Esophagus squamous epithelium (tissue), 5 donors: ENCODE measurements at regions not wholly inside any gene's neighbourhood (a gene's known extent, or its start where the extent isn't known, plus 50 kb on each side); places are given as distances from the start of the nearest gene placed in this dataset.

ENCODE experiments used
- DNase-seq: peaks from one replicate; lab custom pipeline; 2025; lab: John Stamatoyannopoulos, UW
- H3K27ac ChIP-seq, 4 donors: fragments of 200-600 bp; sonication (generic); one replicate each; pipeline ENCODE4 v1.5.1; 2016 to 2019; ENCODE audit warnings: mild to moderate bottlenecking in 1 of 4
- H3K27me3 ChIP-seq, 4 donors: fragments of 200-600 bp; sonication (generic); 1 replicate in 3 of 4; 2 replicates in 1 of 4; pipeline versions ENCODE4 v1.5.1 to v1.6.0; 2017 to 2021; ENCODE audit warnings: antibody characterized with exemption in 1 of 4
- H3K36me3 ChIP-seq, 3 donors: fragments of 200-600 bp; sonication (generic); one replicate each; pipeline ENCODE4 v1.5.1; 2016 to 2019
- H3K4me1 ChIP-seq, 3 donors: fragments of 200-600 bp; sonication (generic); one replicate each; pipeline ENCODE4 v1.5.1; 2017 to 2019
- H3K4me3 ChIP-seq, 4 donors: fragments of 200-600 bp; sonication (generic); 1 replicate in 3 of 4; 2 replicates in 1 of 4; pipeline ENCODE4 v1.5.1; 2016 to 2019; ENCODE audit warnings: mild to moderate bottlenecking in 2 of 4, moderate library complexity in 1 of 4
- H3K9me3 ChIP-seq, 3 donors: fragments of 200-600 bp; sonication (generic); one replicate each; pipeline ENCODE4 v1.5.1; 2016 to 2019
- CTCF ChIP-seq, 6 experiments: fragments of 450-650 bp in 4 of 6; fragments of 200-600 bp in 2 of 6; sonication (generic) in 2 of 6; IDR thresholded peaks; one replicate each; pipeline ENCODE4 v1.5.1; 2016 to 2019; ENCODE audit warnings: antibody characterized with exemption in 6 of 6, mild to moderate bottlenecking in 4 of 6, moderate library complexity in 4 of 6
- POLR2A ChIP-seq, 4 donors: fragments of 450-650 bp; IDR thresholded peaks; one replicate each; pipeline ENCODE4 v1.6.1; 2017; ENCODE audit warnings: antibody characterized with exemption in 4 of 4, mild to moderate bottlenecking in 4 of 4, moderate library complexity in 3 of 4
- WGBS, 2 donors: methylation state at CpG; one replicate each; pipeline ENCODE4 v1.1.5; 2018; 5-methylcytosine and 5-hydroxymethylcytosine counted together
- intact Hi-C: fragments of 100-400 bp; cut with DNase I; formaldehyde crosslinking; loops from one replicate; pipeline ENCODE4 v1.15.0; 2022
- donor health status: DM: yes; HTN: yes; CAD: no.

GRCh38 chr2:137896467-137896866, 67.8 kb upstream of the HNMT start:
- intact Hi-C loops = no loop called here
- Histone ChIP-seq H3K9me3 (no peaks in the 10 kb centered on the region), H3K4me3 (no peak overlapping the region), H3K27ac (no peak overlapping the region), H3K27me3 (peaks cover 0 to 3% (median 0%) of the 10 kb centered on the region in 4 donors), H3K36me3 (no peaks in the 10 kb centered on the region), H3K4me1 (no peaks in the 10 kb centered on the region)
- WGBS, 2 donors = 68 to 76% methylated on average over 2 of the region's 2 CpGs
- TF ChIP-seq POLR2A (IDR thresholded peaks at IDR 0.05) (no peak), CTCF (IDR thresholded peaks at IDR 0.05) (no peak)
- DNase-seq = no peak

GRCh38 chr2:137897082-137897481, 67.2 kb upstream of the HNMT start:
- intact Hi-C loops = no loop called here
- Histone ChIP-seq H3K27ac (no peak overlapping the region), H3K4me1 (no peaks in the 10 kb centered on the region), H3K27me3 (peaks cover 0 to 3% (median 0%) of the 10 kb centered on the region in 4 donors), H3K9me3 (no peaks in the 10 kb centered on the region), H3K36me3 (no peaks in the 10 kb centered on the region), H3K4me3 (no peak overlapping the region)
- no peak for TF ChIP-seq POLR2A (IDR thresholded peaks at IDR 0.05)
- TF ChIP-seq CTCF (IDR thresholded peaks at IDR 0.05) = no peak
- no peak for DNase-seq
- 70% methylated on average over 1 of the region's 1 CpG; no CpG with 5 or more reads in 1 of the 2 donors for WGBS, 2 donors

- no peaks in the 10 kb centered on the region for H3K36me3 ChIP-seq
- no peaks in the 10 kb centered on the region for H3K4me1 ChIP-seq
- TF ChIP-seq POLR2A (IDR thresholded peaks at IDR 0.05) (no peak), CTCF (IDR thresholded peaks at IDR 0.05) (no peak)
- no peaks in the 10 kb centered on the region for H3K9me3 ChIP-seq
- 59 to 82% methylated on average over 4 of the region's 4 CpGs for WGBS, 2 donors
- intact Hi-C loops = no loop called here
- H3K27ac ChIP-seq = no peak overlapping the region
- no peak overlapping the region for H3K4me3 ChIP-seq
- H3K27me3 ChIP-seq = peaks cover 0 to 3% (median 0%) of the 10 kb centered on the region in 4 donors
- no peak for DNase-seq
These were observed 63.7 kb upstream of the HNMT start for GRCh38 chr2:137900421-137901141.

- Histone ChIP-seq H3K27ac (no peak overlapping the region), H3K4me3 (no peak overlapping the region), H3K36me3 (no peaks in the 10 kb centered on the region), H3K27me3 (no peaks in the 10 kb centered on the region), H3K4me1 (no peaks in the 10 kb centered on the region), H3K9me3 (no peaks in the 10 kb centered on the region)
- TF ChIP-seq POLR2A (IDR thresholded peaks at IDR 0.05) (no peak), CTCF (IDR thresholded peaks at IDR 0.05) (peak in 5 of 6 experiments; percentile 24 to 71 (median 61))
- intact Hi-C loops = no loop called here
- 25 to 30% methylated on average over 4 of the region's 4 CpGs for WGBS, 2 donors
- no peak for DNase-seq
These were observed 53.6 kb upstream of the HNMT start for GRCh38 chr2:137910641-137911040.

GRCh38 chr2:137912371-137912770, 51.9 kb upstream of the HNMT start:
- H3K27ac ChIP-seq = no peak overlapping the region
- no peaks in the 10 kb centered on the region for H3K4me1 ChIP-seq
- no peak overlapping the region for H3K4me3 ChIP-seq
- no peaks in the 10 kb centered on the region for H3K9me3 ChIP-seq
- 60 to 81% methylated on average over 2 of the region's 2 CpGs for WGBS, 2 donors
- intact Hi-C loops = no loop called here
- no peaks in the 10 kb centered on the region for H3K36me3 ChIP-seq
- TF ChIP-seq POLR2A (IDR thresholded peaks at IDR 0.05) (no peak), CTCF (IDR thresholded peaks at IDR 0.05) (no peak)
- no peak for DNase-seq
- no peaks in the 10 kb centered on the region for H3K27me3 ChIP-seq
